HEK293 (cell line): ENCODE measurements at regions not wholly inside any gene's neighbourhood (a gene's known extent, or its start where the extent isn't known, plus 50 kb on each side); places are given as distances from the start of the nearest gene placed in this dataset.
"Not testable (repeated sequence)": the region's sequence is repeated elsewhere in the genome, so short reads cannot be mapped to it uniquely, and the experiment has no call there.

ENCODE experiments used
- IKZF3 ChIP-seq: fragments of 450-650 bp; IDR thresholded peaks from 2 replicates; pipeline ENCODE4 v1.5.0; 2018; ENCODE audit warnings: missing biosample characterization, mild to moderate bottlenecking, missing genetic modification characterization, moderate library complexity
- KLF10 ChIP-seq: fragments of 450-650 bp; IDR thresholded peaks from 2 replicates; pipeline ENCODE4 v1.5.1; 2018; ENCODE audit warnings: missing biosample characterization, mild to moderate bottlenecking, missing genetic modification characterization
- RBAK ChIP-seq: fragments of 450-650 bp; formaldehyde crosslinking; IDR thresholded peaks from 2 replicates; pipeline ENCODE4 v1.5.1; 2016; ENCODE audit warnings: missing biosample characterization, missing genetic modification characterization
- SP2 ChIP-seq: fragments of 450-650 bp; formaldehyde crosslinking; IDR thresholded peaks from 2 replicates; pipeline ENCODE4 v1.5.1; 2016; ENCODE audit warnings: missing biosample characterization, missing genetic modification characterization
- ZFP37 ChIP-seq: fragments of 450-650 bp; formaldehyde crosslinking; IDR thresholded peaks from 2 replicates; pipeline ENCODE4 v1.5.1; 2016; ENCODE audit warnings: missing biosample characterization, missing genetic modification characterization
- ZNF423 ChIP-seq: fragments of 450-650 bp; formaldehyde crosslinking; IDR thresholded peaks from 2 replicates; pipeline ENCODE4 v1.5.1; 2016; ENCODE audit warnings: missing biosample characterization, missing genetic modification characterization
- ZNF530 ChIP-seq: fragments of 450-650 bp; formaldehyde crosslinking; IDR thresholded peaks from 2 replicates; pipeline ENCODE4 v1.5.1; 2016; ENCODE audit warnings: low read depth, missing biosample characterization, missing genetic modification characterization
- ZNF654 ChIP-seq: fragments of 450-650 bp; formaldehyde crosslinking; IDR thresholded peaks from 2 replicates; pipeline ENCODE4 v1.5.1; 2016; ENCODE audit warnings: low read depth, missing biosample characterization, missing genetic modification characterization
- ZSCAN23 ChIP-seq: fragments of 450-650 bp; formaldehyde crosslinking; IDR thresholded peaks from 2 replicates; pipeline ENCODE4 v1.5.1; 2016; ENCODE audit warnings: missing biosample characterization, missing genetic modification characterization
- TF ChIP-seq, protein P1 (sequence below): fragments of 450-650 bp; formaldehyde crosslinking; IDR thresholded peaks from 2 replicates; pipeline ENCODE4 v1.5.1; 2016; ENCODE audit warnings: missing biosample characterization, missing genetic modification characterization
- TF ChIP-seq, protein P2 (sequence below): fragments of 450-650 bp; formaldehyde crosslinking; IDR thresholded peaks from 2 replicates; pipeline ENCODE4 v1.5.1; 2017; ENCODE audit warnings: missing biosample characterization, missing genetic modification characterization
- TF ChIP-seq, protein P3 (sequence below): fragments of 450-650 bp; formaldehyde crosslinking; IDR thresholded peaks from 2 replicates; pipeline ENCODE4 v1.5.1; 2016; ENCODE audit warnings: missing biosample characterization, missing genetic modification characterization

DNA sequence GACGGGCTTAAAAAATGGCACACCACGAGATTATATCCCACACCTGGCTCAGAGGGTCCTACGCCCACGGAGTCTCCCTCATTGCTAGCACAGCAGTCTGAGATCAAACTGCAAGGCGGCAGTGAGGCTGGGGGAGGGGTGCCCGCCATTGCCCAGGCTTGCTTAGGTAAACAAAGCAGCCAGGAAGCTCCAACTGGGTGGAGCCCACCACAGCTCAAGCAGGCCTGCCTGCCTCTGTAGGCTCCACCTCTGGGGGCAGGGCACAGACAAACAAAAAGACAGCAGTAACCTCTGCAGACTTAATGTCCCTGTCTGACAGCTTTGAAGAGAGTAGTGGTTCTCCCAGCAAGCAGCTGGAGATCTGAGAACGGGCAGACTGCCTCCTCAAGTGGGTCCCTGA lies 386.4 kb upstream of the GJE1 start:
- TF ChIP-seq, protein P1, sequence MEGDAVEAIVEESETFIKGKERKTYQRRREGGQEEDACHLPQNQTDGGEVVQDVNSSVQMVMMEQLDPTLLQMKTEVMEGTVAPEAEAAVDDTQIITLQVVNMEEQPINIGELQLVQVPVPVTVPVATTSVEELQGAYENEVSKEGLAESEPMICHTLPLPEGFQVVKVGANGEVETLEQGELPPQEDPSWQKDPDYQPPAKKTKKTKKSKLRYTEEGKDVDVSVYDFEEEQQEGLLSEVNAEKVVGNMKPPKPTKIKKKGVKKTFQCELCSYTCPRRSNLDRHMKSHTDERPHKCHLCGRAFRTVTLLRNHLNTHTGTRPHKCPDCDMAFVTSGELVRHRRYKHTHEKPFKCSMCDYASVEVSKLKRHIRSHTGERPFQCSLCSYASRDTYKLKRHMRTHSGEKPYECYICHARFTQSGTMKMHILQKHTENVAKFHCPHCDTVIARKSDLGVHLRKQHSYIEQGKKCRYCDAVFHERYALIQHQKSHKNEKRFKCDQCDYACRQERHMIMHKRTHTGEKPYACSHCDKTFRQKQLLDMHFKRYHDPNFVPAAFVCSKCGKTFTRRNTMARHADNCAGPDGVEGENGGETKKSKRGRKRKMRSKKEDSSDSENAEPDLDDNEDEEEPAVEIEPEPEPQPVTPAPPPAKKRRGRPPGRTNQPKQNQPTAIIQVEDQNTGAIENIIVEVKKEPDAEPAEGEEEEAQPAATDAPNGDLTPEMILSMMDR (tag by site-specific recombination): not testable (repeated sequence)
- not testable (repeated sequence) for TF ChIP-seq SP2; ZNF530 (tag by site-specific recombination); IKZF3; ZNF423 (tag by site-specific recombination); RBAK (tag by site-specific recombination); KLF10 (tag by site-specific recombination); ZFP37 (tag by site-specific recombination); ZNF654 (tag by site-specific recombination); ZSCAN23 (tag by site-specific recombination)
- TF ChIP-seq, protein P2, sequence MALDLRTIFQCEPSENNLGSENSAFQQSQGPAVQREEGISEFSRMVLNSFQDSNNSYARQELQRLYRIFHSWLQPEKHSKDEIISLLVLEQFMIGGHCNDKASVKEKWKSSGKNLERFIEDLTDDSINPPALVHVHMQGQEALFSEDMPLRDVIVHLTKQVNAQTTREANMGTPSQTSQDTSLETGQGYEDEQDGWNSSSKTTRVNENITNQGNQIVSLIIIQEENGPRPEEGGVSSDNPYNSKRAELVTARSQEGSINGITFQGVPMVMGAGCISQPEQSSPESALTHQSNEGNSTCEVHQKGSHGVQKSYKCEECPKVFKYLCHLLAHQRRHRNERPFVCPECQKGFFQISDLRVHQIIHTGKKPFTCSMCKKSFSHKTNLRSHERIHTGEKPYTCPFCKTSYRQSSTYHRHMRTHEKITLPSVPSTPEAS (tag by site-specific recombination): not testable (repeated sequence)
- TF ChIP-seq, protein P3, sequence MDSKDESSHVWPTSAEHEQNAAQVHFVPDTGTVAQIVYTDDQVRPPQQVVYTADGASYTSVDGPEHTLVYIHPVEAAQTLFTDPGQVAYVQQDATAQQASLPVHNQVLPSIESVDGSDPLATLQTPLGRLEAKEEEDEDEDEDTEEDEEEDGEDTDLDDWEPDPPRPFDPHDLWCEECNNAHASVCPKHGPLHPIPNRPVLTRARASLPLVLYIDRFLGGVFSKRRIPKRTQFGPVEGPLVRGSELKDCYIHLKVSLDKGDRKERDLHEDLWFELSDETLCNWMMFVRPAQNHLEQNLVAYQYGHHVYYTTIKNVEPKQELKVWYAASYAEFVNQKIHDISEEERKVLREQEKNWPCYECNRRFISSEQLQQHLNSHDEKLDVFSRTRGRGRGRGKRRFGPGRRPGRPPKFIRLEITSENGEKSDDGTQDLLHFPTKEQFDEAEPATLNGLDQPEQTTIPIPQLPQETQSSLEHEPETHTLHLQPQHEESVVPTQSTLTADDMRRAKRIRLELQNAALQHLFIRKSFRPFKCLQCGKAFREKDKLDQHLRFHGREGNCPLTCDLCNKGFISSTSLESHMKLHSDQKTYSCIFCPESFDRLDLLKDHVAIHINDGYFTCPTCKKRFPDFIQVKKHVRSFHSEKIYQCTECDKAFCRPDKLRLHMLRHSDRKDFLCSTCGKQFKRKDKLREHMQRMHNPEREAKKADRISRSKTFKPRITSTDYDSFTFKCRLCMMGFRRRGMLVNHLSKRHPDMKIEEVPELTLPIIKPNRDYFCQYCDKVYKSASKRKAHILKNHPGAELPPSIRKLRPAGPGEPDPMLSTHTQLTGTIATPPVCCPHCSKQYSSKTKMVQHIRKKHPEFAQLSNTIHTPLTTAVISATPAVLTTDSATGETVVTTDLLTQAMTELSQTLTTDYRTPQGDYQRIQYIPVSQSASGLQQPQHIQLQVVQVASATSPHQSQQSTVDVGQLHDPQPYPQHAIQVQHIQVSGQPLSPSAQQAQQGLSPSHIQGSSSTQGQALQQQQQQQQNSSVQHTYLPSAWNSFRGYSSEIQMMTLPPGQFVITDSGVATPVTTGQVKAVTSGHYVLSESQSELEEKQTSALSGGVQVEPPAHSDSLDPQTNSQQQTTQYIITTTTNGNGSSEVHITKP (tag by site-specific recombination): not testable (repeated sequence)
